ENCODE measurements at regions not wholly inside any gene's neighbourhood (a gene's known extent, or its start where the extent isn't known, plus 50 kb on each side); places are given as distances from the start of the nearest gene placed in this dataset.

DNA sequence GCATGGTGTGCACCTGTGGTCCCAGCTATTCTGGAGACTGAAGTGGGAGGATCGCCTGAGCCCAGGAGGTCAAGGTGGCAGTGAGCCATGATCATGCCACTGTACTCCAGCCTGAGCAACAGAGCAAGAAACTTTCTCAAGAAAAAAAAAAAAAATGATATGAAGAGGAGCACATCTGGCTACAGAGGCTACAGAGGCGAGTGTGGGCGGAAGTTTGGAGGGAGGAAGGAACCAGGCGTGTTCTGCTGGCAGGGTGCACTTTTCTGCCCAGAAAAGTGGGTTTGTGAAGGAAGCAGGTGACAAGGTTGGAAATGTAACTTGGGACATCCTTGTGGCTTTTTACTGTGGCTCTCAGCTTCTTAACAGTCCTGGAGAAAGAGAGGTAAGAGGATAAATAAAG, 96.7 kb downstream of the SNX5 start:
- no peak overlapping the region for H3K27ac ChIP-seq (ENCODE audit: insufficient read depth, low read length, poor library complexity, severe bottlenecking)
- H3K9me3 Mint-ChIP-seq: no peaks in the 10 kb centered on the region
- H3K4me1 ChIP-seq (ENCODE audit: control insufficient read depth, insufficient read depth, low read length, poor library complexity, severe bottlenecking): no peaks in the 10 kb centered on the region
- H3K27me3 Mint-ChIP-seq: peaks cover 23% of the 10 kb centered on the region
- no peaks in the 10 kb centered on the region for H3K9me3 ChIP-seq (ENCODE audit: control insufficient read depth in 2 of 2, low read length in 2 of 2)
- peaks cover 0 to 7% (median 3%) of the 10 kb centered on the region in 4 donors for H3K4me1 Mint-ChIP-seq
- no peak overlapping the region for H3K4me3 Mint-ChIP-seq
- no peak overlapping the region for H3K4me3 ChIP-seq (ENCODE audit: low read depth, low read length)
- peaks cover 3% of the 10 kb centered on the region for H3K27me3 ChIP-seq (ENCODE audit: control insufficient read depth, insufficient read depth, low read length)
- ATAC-seq (ENCODE audit: low read depth in 2 of 2) (no peak), DNase-seq (no peak)
- H3K27ac Mint-ChIP-seq: no peak overlapping the region
- H3K36me3 Mint-ChIP-seq: no peaks in the 10 kb centered on the region
- no peaks in the 10 kb centered on the region for H3K36me3 ChIP-seq (ENCODE audit: control insufficient read depth, insufficient read depth, low read length)

DNA sequence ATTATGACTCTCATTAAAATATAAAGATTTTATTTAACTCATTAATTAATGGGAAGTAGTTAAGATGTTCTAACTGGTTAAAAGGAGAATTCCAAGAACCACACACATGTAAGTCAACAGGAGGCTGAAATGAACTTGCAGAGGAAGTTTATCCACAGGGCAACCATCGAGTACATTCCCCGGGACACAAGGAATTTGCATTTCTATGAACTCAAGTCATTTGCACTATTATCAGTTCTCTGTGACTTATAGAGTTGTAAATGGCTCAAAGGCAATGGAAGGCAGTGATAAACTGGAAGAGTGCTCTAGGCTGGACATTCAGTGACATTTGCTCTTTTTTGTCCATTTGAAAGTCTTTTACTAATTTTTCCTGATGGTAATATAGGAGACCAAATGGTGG, 97.4 kb downstream of the SNX5 start:
- H3K4me1 ChIP-seq (ENCODE audit: control insufficient read depth, insufficient read depth, low read length, poor library complexity, severe bottlenecking): no peaks in the 10 kb centered on the region
- no peak for ATAC-seq (ENCODE audit: low read depth in 2 of 2)
- Mint-ChIP-seq H3K4me1 (peaks cover 0 to 7% (median 3%) of the 10 kb centered on the region in 4 donors), H3K36me3 (no peaks in the 10 kb centered on the region), H3K27ac (no peak overlapping the region), H3K4me3 (no peak overlapping the region), H3K27me3 (peaks cover 19% of the 10 kb centered on the region), H3K9me3 (no peaks in the 10 kb centered on the region)
- no peak overlapping the region for H3K4me3 ChIP-seq (ENCODE audit: low read depth, low read length)
- no peaks in the 10 kb centered on the region for H3K36me3 ChIP-seq (ENCODE audit: control insufficient read depth, insufficient read depth, low read length)
- H3K9me3 ChIP-seq (ENCODE audit: control insufficient read depth in 2 of 2, low read length in 2 of 2): no peaks in the 10 kb centered on the region
- no peak for DNase-seq
- H3K27me3 ChIP-seq (ENCODE audit: control insufficient read depth, insufficient read depth, low read length): peaks cover 4% of the 10 kb centered on the region
- H3K27ac ChIP-seq (ENCODE audit: insufficient read depth, low read length, poor library complexity, severe bottlenecking): no peak overlapping the region

GRCh38 chr20:17870086-17870740, 98.4 kb downstream of the SNX5 start:
- Mint-ChIP-seq H3K4me1 (peaks cover 0 to 7% (median 3%) of the 10 kb centered on the region in 4 donors), H3K27ac (no peak overlapping the region), H3K9me3 (no peaks in the 10 kb centered on the region), H3K4me3 (no peak overlapping the region), H3K27me3 (peaks cover 19% of the 10 kb centered on the region), H3K36me3 (no peaks in the 10 kb centered on the region)
- H3K4me3 ChIP-seq (ENCODE audit: low read depth, low read length): no peak overlapping the region
- peaks cover 4% of the 10 kb centered on the region for H3K27me3 ChIP-seq (ENCODE audit: control insufficient read depth, insufficient read depth, low read length)
- H3K9me3 ChIP-seq (ENCODE audit: control insufficient read depth in 2 of 2, low read length in 2 of 2): no peaks in the 10 kb centered on the region
- DNase-seq: no peak
- ATAC-seq (ENCODE audit: low read depth in 2 of 2): no peak
- H3K36me3 ChIP-seq (ENCODE audit: control insufficient read depth, insufficient read depth, low read length): no peaks in the 10 kb centered on the region
- no peaks in the 10 kb centered on the region for H3K4me1 ChIP-seq (ENCODE audit: control insufficient read depth, insufficient read depth, low read length, poor library complexity, severe bottlenecking)
- H3K27ac ChIP-seq (ENCODE audit: insufficient read depth, low read length, poor library complexity, severe bottlenecking): no peak overlapping the region

DNA sequence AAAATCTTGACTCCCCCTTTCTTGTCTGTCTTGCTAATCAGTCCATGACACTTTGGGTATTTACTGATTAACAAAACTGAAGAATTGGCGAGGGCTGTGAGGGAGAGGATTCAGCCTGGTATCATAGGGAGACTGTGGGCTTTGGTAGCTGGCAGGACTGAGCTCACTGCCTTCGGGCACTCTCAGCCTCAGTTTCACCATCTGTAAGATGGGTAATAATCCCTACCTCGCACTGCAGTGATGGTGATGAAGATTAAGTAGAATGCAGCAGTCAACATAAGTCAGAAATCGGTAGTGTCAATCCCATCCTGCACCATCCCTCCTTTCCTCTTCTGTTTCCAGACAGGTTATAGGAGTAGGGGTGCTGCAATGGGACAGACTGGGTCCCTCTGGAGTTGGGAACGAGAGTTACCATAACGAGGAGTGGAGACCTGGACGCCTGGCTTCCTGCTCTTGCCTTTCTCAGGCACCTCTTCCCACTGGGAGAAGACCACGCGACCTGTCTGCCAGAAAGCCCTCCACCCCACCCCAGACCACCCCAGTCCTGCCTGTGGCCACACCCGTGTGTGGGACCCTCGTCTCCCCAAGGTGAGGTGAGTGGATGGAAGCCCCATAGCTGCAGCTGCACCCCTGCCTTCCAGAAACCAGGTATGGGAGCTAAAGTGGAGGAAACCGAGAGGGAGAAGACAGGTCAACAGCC, 99.1 kb downstream of the SNX5 start:
- H3K27ac Mint-ChIP-seq: no peak overlapping the region
- H3K36me3 Mint-ChIP-seq: no peaks in the 10 kb centered on the region
- Histone ChIP-seq H3K9me3 (ENCODE audit: control insufficient read depth in 2 of 2, low read length in 2 of 2) (no peaks in the 10 kb centered on the region), H3K36me3 (ENCODE audit: control insufficient read depth, insufficient read depth, low read length) (no peaks in the 10 kb centered on the region), H3K27ac (ENCODE audit: insufficient read depth, low read length, poor library complexity, severe bottlenecking) (no peak overlapping the region), H3K4me3 (ENCODE audit: low read depth, low read length) (no peak overlapping the region), H3K4me1 (ENCODE audit: control insufficient read depth, insufficient read depth, low read length, poor library complexity, severe bottlenecking) (no peaks in the 10 kb centered on the region), H3K27me3 (ENCODE audit: control insufficient read depth, insufficient read depth, low read length) (peaks cover 4% of the 10 kb centered on the region)
- ATAC-seq (ENCODE audit: low read depth in 2 of 2) (no peak), DNase-seq (no peak)
- H3K4me1 Mint-ChIP-seq: peaks cover 0 to 7% (median 3%) of the 10 kb centered on the region in 4 donors
- peaks cover 14% of the 10 kb centered on the region for H3K27me3 Mint-ChIP-seq
- no peaks in the 10 kb centered on the region for H3K9me3 Mint-ChIP-seq
- no peak overlapping the region for H3K4me3 Mint-ChIP-seq

DNA sequence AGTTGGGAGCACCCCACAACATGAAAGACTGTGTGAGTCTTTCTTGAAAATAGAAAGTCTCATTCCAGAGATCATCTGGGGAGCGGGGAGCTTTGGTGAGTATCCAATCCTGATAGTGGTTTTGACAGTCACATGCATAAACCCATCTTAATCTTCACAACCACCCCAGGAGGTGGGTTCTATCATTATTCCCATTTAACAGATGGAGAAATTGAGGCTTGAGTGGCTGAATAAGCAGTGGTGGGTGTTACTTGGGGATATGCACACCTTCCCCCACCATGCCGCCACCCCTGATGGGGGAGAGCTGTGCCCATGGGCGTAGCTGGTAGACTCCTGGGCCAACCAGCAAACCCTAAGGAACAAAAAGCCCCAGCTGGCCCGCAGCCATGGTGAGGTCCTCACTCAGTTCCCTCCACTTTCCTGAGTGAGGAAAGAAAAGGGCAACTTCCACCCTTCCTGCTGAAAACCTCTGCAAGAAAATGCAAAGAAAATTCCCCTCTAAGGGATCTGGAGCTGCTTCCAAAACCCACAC, 99.8 kb downstream of the SNX5 start:
- H3K9me3 ChIP-seq (ENCODE audit: control insufficient read depth in 2 of 2, low read length in 2 of 2): no peaks in the 10 kb centered on the region
- Mint-ChIP-seq H3K36me3 (no peaks in the 10 kb centered on the region), H3K27ac (no peak overlapping the region), H3K4me1 (peaks cover 0 to 7% (median 3%) of the 10 kb centered on the region in 4 donors), H3K9me3 (no peaks in the 10 kb centered on the region), H3K4me3 (no peak overlapping the region), H3K27me3 (peaks cover 11% of the 10 kb centered on the region)
- ATAC-seq (ENCODE audit: low read depth in 2 of 2) (no peak), DNase-seq (no peak)
- H3K4me3 ChIP-seq (ENCODE audit: low read depth, low read length): no peak overlapping the region
- no peaks in the 10 kb centered on the region for H3K4me1 ChIP-seq (ENCODE audit: control insufficient read depth, insufficient read depth, low read length, poor library complexity, severe bottlenecking)
- H3K27me3 ChIP-seq (ENCODE audit: control insufficient read depth, insufficient read depth, low read length): peaks cover 4% of the 10 kb centered on the region
- H3K36me3 ChIP-seq (ENCODE audit: control insufficient read depth, insufficient read depth, low read length): no peaks in the 10 kb centered on the region
- H3K27ac ChIP-seq (ENCODE audit: insufficient read depth, low read length, poor library complexity, severe bottlenecking): no peak overlapping the region

- H3K36me3 ChIP-seq (ENCODE audit: control insufficient read depth, insufficient read depth, low read length): no peaks in the 10 kb centered on the region
- Mint-ChIP-seq H3K9me3 (no peaks in the 10 kb centered on the region), H3K4me1 (peaks cover 0 to 7% (median 3%) of the 10 kb centered on the region in 4 donors), H3K4me3 (peak overlapping the region in 1 of 4 donors; percentile 23), H3K36me3 (no peaks in the 10 kb centered on the region), H3K27me3 (peaks cover 11% of the 10 kb centered on the region), H3K27ac (no peak overlapping the region)
- no peak overlapping the region for H3K4me3 ChIP-seq (ENCODE audit: low read depth, low read length)
- H3K27ac ChIP-seq (ENCODE audit: insufficient read depth, low read length, poor library complexity, severe bottlenecking): no peak overlapping the region
- ATAC-seq (ENCODE audit: low read depth in 2 of 2) (no peak), DNase-seq (no peak)
- H3K27me3 ChIP-seq (ENCODE audit: control insufficient read depth, insufficient read depth, low read length): peaks cover 4% of the 10 kb centered on the region
- no peaks in the 10 kb centered on the region for H3K9me3 ChIP-seq (ENCODE audit: control insufficient read depth in 2 of 2, low read length in 2 of 2)
- H3K4me1 ChIP-seq (ENCODE audit: control insufficient read depth, insufficient read depth, low read length, poor library complexity, severe bottlenecking): no peaks in the 10 kb centered on the region
Measured at GRCh38 chr20:17868151-17868550, 100.4 kb downstream of the SNX5 start.

DNA sequence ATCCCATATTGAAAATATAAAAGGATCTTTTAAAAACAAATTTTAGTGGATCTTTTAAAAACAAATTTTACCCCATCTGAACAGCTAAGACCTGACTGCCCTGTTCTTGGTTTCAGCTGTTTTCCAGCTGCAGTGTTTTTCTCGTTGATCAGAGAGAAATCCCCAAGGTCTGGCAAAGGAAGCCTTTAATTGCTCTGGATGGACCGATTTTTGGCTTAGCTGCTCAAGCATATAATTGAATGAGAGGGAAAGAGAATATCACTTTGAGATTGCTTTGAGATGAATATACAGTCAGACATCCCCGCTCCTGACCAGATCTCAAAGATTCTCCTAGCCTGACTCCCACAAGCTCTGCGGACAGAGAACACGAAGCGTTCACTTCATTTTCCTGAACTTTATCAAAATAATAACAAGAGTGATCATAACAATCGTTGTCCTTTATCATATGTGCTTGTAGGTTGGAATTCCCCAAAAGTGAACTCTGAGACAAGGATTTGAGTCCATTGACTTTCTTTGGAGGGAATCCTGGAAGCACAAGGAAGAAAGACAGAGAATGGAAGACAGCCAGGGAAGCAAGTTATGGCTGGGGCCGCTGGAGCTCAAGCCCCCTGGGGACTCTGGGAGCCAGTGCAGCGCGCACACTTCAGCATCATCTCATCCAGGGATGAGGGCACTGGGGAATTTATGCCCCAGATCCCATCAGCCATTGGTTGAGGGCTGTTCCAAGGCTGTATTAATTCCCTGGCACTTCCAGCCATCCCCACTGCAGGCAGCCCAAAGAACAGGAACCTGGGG, 101.3 kb downstream of the SNX5 start:
- ATAC-seq (ENCODE audit: low read depth in 2 of 2): no peak
- Mint-ChIP-seq H3K9me3 (no peaks in the 10 kb centered on the region), H3K4me3 (no peak overlapping the region), H3K36me3 (no peaks in the 10 kb centered on the region), H3K4me1 (peaks cover 0 to 5% (median 2%) of the 10 kb centered on the region in 4 donors), H3K27me3 (peaks cover 11% of the 10 kb centered on the region), H3K27ac (no peak overlapping the region)
- H3K27ac ChIP-seq (ENCODE audit: insufficient read depth, low read length, poor library complexity, severe bottlenecking): no peak overlapping the region
- no peaks in the 10 kb centered on the region for H3K36me3 ChIP-seq (ENCODE audit: control insufficient read depth, insufficient read depth, low read length)
- DNase-seq: no peak
- H3K4me3 ChIP-seq (ENCODE audit: low read depth, low read length): no peak overlapping the region
- peaks cover 4% of the 10 kb centered on the region for H3K27me3 ChIP-seq (ENCODE audit: control insufficient read depth, insufficient read depth, low read length)
- H3K4me1 ChIP-seq (ENCODE audit: control insufficient read depth, insufficient read depth, low read length, poor library complexity, severe bottlenecking): no peaks in the 10 kb centered on the region
- H3K9me3 ChIP-seq (ENCODE audit: control insufficient read depth in 2 of 2, low read length in 2 of 2): no peaks in the 10 kb centered on the region

All from CD4-positive, CD25-positive, alpha-beta regulatory T cell (primary cell).